H1 (cell line): ENCODE measurements at regions not wholly inside any gene's neighbourhood (a gene's known extent, or its start where the extent isn't known, plus 50 kb on each side); places are given as distances from the start of the nearest gene placed in this dataset.

Experiments
- CTCF ChIP-seq, 3 experiments: IDR thresholded peaks; 1 replicate in 2 of 3; 2 replicates in 1 of 3; pipeline versions ENCODE4 v1.5.1 to v1.6.1; 2011; ENCODE audit warnings: low read length in 3 of 3, mild to moderate bottlenecking in 3 of 3, inconsistent platforms in 2 of 3, low read depth in 1 of 3, moderate library complexity in 1 of 3; ENCODE audit not compliant: insufficient read depth in 1 of 3; ENCODE audit errors: control extremely low read depth in 1 of 3
- EZH2 ChIP-seq: fragments of 200-600 bp; sonication (generic); IDR thresholded peaks from 2 replicates; pipeline ENCODE4 v1.7.1; 2012; ENCODE audit warnings: low read depth, mild to moderate bottlenecking, moderate library complexity, low read length, inconsistent platforms; ENCODE audit not compliant: severe bottlenecking
- HDAC6 ChIP-seq: IDR thresholded peaks from one replicate; pipeline ENCODE4 v1.7.1; 2012; ENCODE audit warnings: low read depth, mild to moderate bottlenecking, inconsistent platforms, low read length, moderate library complexity
- POLR2AphosphoS5 ChIP-seq: IDR thresholded peaks from 2 replicates; pipeline ENCODE4 v1.6.1; 2011; ENCODE audit warnings: low read depth, low read length
- SP2 ChIP-seq: IDR thresholded peaks from 2 replicates; pipeline ENCODE4 v1.6.1; 2012; ENCODE audit warnings: mild to moderate bottlenecking, low read length, inconsistent platforms
- SRF ChIP-seq: IDR thresholded peaks from 2 replicates; pipeline ENCODE4 v1.6.1; 2011; ENCODE audit warnings: mild to moderate bottlenecking, low read depth, low read length, moderate library complexity
- TBP ChIP-seq: IDR thresholded peaks from 2 replicates; pipeline ENCODE4 v1.6.1; 2011; ENCODE audit warnings: low read depth, low read length, improper control_type of control experiment

GRCh38 chr12:46892887-46893286 lies 67.1 kb upstream of the SLC38A4 start:
- TF ChIP-seq SRF (no peak), CTCF (IDR thresholded peaks at IDR 0.05; ENCODE audit: control extremely low read depth in 1 of 3, insufficient read depth in 1 of 3, low read depth in 1 of 3, low read length in 3 of 3) (no peak), EZH2 (no peak), HDAC6 (no peak), TBP (no peak), SP2 (no peak), POLR2AphosphoS5 (no peak)
